Muscle of arm (tissue), 1 donor: ENCODE measurements at regions not wholly inside any gene's neighbourhood (a gene's known extent, or its start where the extent isn't known, plus 50 kb on each side); places are given as distances from the start of the nearest gene placed in this dataset.
A peak's percentile ranks its signal among the peaks of the same experiment; 100 is the strongest.

ENCODE experiments used
- DNase-seq: peaks from one replicate; pipeline ENCODE4 v3.0.0-alpha.2; 2013

DNA sequence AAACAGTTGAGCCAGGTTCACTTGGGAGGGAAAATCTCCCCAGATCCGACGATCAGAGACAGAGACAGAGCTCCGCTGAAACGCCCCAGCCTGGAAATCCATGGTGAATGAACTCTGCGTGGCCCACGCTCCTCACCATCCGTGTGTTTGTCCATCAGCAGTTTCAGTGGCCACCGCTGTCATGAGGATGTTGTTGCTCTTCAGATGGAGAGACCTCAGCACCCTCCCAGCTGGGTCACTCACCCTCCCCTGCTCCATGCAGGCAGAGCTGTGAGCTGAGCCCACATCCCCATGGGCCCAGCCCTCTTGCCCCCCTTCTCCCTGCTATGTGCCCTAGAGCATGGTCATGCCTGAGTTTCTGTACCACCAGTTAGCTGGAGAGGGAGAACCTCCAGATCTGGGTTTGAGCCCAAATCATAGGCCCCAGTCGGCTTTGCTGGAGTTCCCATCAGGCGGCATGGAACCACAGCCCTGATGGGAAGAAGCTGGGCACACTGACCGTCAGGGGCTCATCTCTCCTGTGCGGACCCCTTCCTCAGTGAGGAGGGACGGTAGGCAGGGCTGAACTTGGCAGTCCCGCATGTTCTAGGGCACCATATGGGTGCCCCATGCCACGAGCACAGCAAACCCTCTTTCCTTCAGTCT lies 154.4 kb upstream of the COL5A1 start:
- no peak for DNase-seq

DNA sequence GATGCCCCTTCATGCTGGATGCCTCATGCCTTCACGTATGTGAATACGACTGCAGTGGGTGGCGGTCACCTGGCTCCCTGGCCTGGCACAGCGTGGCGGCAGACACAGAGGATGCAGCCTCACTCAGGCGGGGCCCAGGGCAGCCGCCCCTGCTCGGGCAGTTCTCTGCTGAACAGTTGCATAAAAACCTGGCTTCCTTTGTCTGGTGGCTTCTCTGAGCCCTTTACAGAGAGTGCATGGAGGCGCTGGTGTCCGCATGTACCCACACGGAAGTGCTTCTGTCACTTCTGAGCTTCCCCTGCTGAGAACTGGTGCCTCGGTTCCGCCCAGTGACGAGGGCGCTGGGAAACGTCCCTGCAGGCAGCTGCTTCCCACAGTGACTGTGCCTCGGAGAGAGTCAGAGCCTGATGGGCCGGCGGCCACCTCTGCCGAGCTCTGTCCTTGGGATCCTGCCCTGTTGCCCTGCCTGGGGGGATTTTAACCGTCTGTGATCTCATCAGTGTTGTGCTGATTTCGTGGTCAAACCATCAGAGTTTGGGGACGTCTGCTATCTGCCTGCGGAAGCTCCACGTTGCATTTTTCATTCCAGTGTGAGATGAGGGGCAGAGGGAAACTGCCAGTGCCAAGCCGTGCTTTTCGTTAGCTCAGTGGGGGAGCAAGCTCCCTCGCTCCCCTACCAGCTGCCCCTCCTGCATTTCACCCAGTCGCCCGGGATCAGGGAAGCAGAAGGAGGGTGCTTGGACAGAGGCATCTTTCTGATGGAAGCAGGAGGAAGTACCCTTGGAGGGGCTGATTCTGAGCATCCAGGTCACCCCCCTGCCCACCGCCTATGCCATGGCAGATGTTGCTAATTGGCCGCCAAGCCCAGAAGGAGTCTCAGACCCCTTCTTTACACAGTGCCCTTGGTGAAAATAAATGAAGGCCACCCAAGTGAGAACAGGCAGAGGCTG lies 153.0 kb upstream of the COL5A1 start:
- DNase-seq, result no peak

DNA sequence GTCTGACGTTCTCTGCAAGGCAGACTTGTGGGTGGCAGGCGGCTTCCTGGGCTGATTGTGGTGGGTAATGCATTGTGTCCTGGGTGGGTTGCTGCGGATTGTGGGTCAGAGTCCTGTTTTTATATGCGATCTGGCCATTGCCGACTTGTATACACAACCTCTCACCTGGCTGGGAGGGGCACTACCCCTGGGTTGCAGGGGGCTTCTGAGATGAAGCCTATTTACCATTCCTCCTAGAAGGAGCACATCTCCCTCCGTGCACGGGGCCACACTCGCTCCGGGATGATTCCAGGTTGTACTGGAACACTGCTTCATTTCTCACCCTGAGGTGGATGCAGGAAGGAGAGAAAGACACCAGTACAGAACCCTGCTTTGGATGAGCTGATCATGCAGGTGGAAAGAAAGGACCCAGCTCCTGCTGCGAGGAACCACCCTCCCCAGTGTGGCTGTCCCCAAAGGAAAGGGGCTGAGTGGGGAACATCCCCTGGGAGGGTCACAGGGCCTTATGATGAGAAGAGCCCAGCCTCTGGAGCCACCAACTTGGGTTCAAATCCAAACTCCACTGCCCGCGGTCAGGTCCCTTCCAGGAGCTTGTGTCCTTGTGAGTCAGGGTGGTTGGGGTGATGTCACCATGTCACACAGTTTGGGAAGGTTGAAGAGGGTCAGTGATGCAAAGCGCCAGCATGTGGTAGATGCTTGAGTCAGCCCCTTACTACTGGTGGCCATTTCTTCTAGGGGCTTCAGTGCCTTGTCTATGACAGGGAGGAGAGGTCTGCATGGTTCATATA lies 151.8 kb upstream of the COL5A1 start:
- no peak for DNase-seq

DNA sequence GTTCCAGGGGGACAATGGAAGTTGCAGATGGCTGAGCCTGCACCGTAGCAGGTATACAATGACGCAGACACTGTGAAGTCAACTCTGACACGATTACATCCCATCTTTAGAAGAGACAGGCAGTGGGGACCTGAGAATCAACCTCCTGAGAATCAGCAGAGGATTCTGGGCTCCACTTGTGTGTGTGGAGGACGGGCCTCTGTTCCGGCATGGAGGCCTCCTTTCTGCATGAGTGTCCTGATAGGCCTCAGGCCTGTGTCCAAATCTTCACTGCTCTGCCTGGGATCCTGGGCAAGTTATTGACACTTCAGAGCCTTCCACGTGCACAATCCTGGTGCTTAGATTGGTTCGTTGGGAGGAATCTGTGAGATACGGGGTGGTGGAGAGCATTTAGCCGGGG lies 151.2 kb upstream of the COL5A1 start:
- DNase-seq, result no peak

DNA sequence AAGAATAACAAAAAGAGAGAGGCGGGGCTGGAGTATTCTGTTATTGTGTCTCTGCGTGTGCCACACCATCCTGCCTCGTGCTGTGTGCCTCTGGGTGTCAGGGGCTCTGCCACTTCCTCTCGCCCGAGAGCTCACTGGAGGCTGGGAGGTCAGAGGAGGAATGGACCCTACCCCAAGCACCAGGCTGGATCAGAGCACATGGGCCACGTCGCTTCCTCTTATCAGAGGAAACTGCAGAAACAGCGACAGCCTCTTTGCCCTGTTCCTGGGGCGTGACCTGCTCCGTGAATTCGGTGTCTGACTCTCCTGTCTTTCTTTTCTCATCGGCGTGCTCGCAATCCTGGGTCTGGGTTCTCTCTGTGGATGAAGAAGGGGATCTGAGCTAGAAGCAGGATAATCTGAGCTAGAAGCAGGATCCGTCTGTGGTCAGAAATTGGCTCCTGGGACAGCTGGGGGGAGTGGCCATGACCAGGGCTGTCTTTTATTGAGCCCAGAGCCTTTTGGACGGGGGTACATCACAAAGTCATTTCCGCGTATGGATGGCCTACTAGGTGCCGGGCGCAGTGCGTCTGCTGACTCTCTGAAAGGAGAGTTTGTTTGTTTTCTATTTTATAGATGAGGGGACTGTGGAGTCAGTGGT lies 150.3 kb upstream of the COL5A1 start:
- DNase-seq, result no peak

DNA sequence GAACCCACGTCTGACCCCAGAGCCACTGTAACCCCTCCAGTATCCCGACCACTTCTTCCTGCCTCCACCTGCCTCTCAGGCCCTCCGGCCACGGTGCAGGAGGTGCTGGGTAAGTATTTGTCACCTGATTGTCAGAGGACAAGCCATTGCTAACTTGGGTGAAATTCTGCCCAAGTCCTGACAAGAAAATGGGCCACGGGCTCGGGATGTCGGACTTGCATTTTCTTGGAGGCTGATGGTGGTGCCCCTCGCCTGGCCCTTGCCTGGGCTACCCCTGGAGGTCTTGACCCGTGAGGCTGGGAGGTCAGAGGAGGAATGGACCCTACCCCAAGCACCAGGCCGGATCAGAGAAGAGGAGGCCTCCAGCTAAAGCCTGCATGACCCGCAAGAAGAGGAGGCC lies 149.7 kb upstream of the COL5A1 start:
- no peak for DNase-seq

GRCh38 chr9:134492281-134492691 lies 149.3 kb upstream of the COL5A1 start:
- peak; percentile 85 for DNase-seq

GRCh38 chr9:134492721-134493460 lies 148.7 kb upstream of the COL5A1 start:
- DNase-seq, result no peak

DNA sequence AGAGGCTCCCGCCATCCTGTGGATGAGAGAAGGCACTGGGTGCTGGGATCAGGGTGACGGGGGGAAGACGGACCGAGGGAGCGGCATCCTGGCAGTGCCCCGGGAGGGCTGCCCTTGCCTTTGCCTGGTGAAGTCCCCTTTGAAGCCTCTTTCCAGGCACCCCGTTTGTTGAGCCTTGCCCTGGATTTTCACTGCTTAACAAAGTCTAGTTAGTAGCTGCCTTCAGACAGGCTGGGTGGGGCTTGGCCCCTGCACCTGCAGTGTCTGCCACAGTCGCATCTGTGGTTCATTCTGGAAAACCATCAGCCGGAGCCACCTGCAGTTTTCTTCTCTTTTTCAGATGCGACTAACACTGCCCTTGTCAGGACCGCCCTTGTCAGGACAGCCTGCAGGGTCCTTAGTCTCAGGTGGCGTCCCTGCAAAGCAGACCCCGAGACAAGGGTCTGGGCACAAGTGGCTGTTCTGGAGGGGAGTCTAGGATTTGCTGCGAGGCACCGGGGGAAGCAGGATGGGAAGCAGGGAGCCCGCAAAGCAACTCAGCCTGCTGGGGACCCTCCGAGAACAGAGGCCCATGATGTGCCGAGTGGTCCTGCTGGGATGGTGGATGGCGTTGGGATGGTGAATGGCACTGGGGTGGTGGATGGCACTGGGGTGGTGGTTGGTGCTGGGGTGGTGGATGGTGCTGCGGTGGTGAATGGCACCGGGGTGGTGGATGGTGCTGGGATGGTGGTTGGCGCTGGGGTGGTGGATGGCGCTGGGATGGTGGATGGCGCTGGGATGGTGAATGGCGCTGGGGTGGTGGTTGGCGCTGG lies 147.9 kb upstream of the COL5A1 start:
- DNase-seq, result no peak

GRCh38 chr9:134494273-134494815 lies 147.3 kb upstream of the COL5A1 start:
- no peak for DNase-seq

- no peak for DNase-seq
Measured at GRCh38 chr9:134494905-134495304, 146.7 kb upstream of the COL5A1 start.

DNA sequence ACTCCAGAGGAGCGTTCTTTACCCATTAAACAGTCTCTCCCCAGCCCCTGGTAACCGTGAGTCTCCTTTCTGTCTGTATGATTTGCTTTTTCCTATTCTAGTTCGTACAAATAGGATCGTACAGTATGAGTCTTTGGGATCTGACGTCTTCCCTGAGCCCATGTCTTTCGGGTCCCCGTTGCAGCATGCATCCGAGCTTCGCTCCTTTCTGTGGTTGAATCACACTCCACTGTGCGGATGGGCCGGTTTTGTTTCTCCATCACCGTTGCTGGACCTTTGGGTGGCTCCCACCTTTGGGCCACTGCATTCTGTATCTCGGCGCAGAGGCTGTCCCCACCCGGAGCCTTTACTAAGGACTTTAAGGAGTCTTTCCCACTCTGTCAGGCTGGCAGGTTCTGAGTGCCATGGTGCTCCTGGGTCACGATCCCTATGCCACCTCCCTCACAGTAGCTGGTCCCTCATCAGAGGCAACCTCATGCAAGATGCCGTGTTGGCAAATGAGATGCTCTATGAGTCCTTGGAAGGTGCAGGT lies 145.7 kb upstream of the COL5A1 start:
- DNase-seq, result no peak

DNA sequence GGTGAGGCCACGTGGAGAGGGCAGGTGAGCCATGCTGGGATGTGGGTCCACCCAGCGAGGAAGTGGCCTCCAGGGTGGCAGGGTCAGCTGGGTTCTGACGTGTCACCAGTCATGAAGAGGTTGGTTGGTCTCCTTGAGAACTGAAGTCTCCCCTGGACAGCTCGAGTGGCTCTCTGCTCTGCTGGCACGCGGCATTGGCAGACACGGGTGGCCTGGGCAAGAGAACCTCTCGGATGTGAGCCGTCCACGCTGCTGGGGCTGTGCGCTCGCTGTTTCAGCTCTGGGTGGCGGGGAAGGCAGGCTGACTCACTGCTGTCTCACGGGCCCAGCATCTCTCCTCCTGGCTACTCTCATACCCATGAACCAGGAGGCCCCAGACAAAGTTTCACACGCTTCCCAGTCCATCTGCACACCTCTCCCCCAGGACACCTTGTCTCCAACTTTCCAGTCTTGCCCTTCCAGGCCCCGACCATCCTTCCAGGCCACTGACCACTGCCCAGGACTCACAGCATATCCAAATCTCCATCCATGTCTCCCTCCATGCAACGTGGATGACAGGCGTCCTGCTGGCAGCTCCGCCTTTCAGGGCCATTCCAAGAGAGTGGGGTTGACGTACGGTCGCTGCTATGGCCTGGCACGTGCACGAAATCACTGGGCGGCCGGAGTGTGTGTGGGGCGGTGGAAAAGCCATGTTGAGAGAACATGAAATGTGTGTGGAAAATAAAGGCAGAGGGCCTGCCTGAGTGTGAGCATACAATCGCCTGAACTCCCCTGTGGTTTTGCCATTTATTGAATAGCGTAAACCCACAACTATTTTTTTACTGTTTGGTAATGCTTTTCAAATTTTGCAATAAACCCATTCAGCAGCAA lies 145.0 kb upstream of the COL5A1 start:
- no peak for DNase-seq

DNA sequence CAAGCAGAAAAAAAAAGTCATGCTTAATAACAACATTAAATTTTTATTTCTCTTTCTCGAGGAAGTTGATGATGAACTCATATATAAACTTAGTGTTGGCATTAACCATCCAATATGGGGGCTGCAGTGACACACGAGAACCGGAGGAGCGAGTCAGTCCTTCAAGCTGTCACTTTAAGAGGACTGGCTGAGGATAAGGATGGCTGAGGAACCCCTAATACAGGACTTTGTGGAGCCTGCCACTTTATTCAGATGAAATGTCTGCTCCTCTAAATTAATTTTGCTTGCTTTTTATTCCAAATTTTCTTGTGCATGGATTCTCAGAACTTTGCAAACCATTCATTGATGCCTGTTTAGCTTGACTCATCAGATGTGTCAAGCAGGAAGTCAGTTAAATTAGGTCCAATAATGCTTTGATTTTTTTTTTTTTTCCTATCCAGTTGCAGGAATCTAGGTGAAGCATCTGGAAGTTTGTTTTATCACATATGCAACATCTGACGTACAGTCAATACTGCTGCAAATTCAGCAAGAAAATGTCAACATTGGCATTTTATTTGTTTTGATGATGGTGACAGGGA lies 144.2 kb upstream of the COL5A1 start:
- no peak for DNase-seq

DNA sequence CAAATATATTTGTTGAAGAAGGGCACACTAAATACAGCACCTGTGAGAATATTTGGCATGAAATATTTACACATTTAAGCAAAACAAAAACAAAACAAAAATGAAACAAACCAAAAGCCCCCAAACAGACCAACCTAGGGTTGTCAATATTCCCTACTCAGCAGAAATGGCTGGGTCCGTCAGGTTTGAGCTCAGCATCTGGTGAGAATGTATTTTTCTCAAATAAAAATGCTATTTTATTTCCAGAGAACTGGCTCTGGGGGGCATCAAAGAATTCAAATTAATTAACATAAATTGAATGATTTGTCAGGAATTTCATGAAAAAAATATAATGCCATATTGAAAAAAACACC lies 142.8 kb upstream of the COL5A1 start:
- DNase-seq, result no peak

- no peak for DNase-seq
Measured at GRCh38 chr9:134500931-134501760, 140.5 kb upstream of the COL5A1 start.

- no peak for DNase-seq
Measured at GRCh38 chr9:134501761-134502265, 139.8 kb upstream of the COL5A1 start.
